ENCODE measurements at regions not wholly inside any gene's neighbourhood (a gene's known extent, or its start where the extent isn't known, plus 50 kb on each side); places are given as distances from the start of the nearest gene placed in this dataset.
"Not testable (repeated sequence)": the region's sequence is repeated elsewhere in the genome, so short reads cannot be mapped to it uniquely, and the experiment has no call there.

DNA sequence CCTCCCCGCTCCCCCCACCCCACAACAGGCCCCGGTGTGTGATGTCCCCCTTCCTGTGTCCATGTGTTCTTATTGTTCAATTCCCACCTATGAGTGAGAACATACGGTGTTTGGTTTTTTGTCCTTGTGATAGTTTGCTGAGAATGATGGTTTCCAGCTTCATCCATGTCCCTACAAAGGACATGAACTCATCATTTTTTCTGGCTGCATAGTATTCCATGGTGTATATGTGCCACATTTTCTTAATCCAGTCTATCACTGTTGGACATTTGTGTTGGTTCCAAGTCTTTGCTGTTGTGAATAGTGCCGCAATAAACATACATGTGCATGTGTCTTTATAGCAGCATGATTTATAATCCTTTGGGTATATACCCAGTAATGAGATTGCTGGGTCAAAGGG, 104.3 kb downstream of the MTPN start:
- DNase-seq (ENCODE audit: low read depth in 2 of 2) = not testable (repeated sequence)

GRCh38 chr7:135862586-135863340, 114.2 kb upstream of the FAM180A start:
- no peak for DNase-seq (ENCODE audit: low read depth in 2 of 2)

- DNase-seq (ENCODE audit: low read depth in 2 of 2) = peak in 1 of 2 donors; percentile 19
These were observed 110.9 kb upstream of the FAM180A start for GRCh38 chr7:135859538-135859937.

GRCh38 chr7:135858851-135859250, 110.2 kb upstream of the FAM180A start:
- DNase-seq (ENCODE audit: low read depth in 2 of 2) = no peak

DNA sequence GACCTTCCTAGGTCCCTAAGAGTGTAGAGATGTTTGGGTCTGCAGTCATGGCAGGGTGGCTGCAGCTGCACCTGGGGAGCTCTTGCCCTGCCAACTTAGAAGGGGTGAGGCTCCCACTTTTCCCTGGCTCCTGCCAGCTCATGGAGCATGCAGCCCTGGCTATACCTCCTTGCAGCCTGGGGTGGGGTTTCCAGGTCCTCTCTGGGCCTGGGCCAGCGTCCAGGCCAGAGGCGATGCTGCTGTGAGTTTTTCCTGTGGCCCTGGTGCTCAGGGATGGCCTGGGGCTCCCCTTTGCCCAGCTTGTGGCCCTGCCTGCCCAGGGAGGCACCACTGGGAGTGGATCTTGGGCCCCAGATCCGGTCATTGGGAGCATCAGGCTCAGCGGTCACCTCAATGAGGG, 109.8 kb upstream of the FAM180A start:
- no peak for DNase-seq (ENCODE audit: low read depth in 2 of 2)

DNA sequence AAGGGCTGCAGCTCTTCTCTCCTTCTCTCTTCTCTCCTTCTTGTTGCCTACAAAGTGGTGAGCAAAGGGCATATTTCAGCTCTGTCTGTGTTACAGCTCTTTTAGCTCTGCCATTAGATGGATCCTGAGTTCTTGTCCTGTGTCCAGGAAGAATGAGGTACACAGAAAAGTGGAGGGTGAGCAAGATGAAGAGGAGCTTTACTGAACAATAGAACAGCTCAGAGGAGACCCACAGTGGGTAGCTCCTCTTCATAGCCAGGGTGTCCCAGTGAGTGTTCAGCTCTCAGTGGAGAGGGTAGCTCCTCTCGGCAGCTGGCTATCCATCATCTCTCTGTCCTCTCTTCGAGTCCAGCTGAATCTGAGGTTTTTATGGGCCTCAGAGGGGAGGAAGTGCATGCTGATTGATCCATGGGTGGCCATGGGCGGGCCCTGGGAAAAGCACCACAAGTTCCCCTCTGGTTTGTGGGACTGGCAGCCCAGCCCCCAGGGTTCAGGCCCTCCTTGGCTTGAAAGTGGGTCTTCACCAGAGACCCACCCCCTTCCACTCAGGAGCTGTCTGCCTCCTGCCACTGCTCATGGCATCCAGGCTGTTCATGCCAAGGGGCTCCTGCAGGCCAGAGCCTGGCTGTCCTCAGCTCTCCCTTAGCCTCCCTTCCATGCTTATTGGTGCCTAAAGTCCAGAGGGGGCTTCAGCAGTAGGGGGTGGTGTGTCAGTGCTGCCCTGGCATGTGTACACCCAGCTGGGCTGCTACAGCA, 109.1 kb upstream of the FAM180A start:
- no peak for DNase-seq (ENCODE audit: low read depth in 2 of 2)

DNA sequence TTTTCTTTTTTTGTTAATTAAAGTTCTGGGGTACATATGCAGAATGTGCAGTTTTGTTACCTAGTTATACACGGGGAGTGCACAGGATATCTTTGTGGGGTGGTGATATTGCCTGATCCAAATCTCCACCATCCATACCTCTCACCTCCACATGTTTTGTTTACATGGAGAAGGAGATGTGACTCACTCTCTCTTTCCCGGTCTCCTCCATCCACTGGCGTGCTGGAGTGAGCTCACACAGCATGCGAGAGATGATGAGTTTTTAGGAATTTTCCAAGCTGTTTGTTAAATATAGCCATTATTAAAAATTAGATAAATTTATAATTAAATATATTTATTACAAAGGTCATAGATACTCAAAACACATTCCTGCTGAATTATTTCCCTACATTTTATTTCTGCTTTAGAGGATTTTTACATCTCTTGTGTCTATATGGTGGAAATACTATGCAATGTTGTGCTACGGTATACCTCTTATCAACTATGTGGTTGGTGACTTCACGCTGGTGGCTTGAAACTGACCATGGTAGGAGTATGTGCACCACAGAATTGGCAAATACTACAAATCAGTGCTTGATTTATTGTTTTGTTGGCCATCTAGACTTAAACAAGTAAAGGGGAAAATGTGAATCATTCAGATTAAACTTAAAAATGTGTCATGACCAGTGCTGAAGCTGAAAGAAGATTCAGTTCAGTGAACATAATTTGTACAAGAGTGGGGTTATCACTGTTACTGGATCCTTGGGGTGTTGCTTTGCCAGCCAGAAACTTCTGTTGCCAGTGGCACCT, 107.9 kb upstream of the FAM180A start:
- peak in 1 of 2 donors; percentile 69 for DNase-seq (ENCODE audit: low read depth in 2 of 2)

- peak in 1 of 2 donors; percentile 77 for DNase-seq (ENCODE audit: low read depth in 2 of 2)
These were observed 107.2 kb upstream of the FAM180A start for GRCh38 chr7:135855846-135856245.

DNA sequence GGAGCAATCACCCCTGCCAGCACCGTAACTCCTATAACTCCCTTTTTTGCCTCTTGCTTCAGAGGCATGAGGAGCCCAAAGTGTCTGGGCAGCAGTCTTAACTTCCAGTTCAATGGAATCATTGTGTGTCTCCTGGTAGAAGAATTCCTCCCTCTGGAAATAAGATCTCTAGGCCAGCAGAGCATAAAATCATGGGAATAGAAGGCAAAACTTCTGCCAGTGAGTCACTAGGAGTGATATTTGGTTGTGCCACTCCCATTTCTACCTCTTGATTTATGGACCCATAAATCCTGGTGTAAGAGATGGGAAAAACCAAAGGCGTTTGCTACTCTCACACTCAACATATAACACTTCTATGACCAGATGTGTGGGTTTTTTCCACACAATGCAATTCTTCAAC, 104.9 kb upstream of the FAM180A start:
- DNase-seq (ENCODE audit: low read depth in 2 of 2) = no peak

- no peak for DNase-seq (ENCODE audit: low read depth in 2 of 2)
These were observed 104.4 kb upstream of the FAM180A start for GRCh38 chr7:135853008-135853407.

GRCh38 chr7:135847242-135847641, 98.6 kb upstream of the FAM180A start:
- DNase-seq (ENCODE audit: low read depth in 2 of 2) = no peak

- no peak for DNase-seq (ENCODE audit: low read depth in 2 of 2)
These were observed 97.7 kb upstream of the FAM180A start for GRCh38 chr7:135846339-135846738.

DNA sequence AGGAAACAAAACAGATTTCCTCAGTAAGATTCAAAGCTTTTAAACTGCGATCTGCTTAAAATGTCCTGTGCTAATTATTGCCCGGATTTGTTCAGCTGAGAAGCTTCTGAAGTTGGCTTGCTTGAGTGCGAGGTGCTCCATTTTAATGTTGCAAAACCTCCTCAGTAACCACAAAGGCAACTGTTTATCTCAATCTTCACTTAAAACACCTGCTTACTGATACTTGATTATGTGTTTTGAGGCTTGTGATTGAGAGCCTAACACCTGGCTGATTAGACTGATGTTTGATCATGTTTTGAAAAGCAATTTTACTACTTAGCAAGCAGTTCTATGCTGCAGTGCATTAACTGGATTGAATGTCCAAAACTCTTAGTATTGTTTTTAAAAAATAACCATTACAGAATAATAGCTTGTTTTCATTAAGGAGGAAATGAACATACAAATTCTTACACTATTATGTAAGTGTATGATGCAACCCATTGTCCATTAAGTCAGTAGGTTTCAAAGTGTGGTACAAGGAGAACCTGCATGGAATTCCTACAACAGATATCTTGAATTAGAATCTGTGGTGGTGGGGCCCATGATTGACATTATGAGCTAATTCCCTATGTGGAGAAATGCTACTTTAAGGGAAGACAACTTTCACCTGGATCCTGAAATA, 96.9 kb upstream of the FAM180A start:
- DNase-seq (ENCODE audit: low read depth in 2 of 2) = peak in 1 of 2 donors; percentile 24

DNA sequence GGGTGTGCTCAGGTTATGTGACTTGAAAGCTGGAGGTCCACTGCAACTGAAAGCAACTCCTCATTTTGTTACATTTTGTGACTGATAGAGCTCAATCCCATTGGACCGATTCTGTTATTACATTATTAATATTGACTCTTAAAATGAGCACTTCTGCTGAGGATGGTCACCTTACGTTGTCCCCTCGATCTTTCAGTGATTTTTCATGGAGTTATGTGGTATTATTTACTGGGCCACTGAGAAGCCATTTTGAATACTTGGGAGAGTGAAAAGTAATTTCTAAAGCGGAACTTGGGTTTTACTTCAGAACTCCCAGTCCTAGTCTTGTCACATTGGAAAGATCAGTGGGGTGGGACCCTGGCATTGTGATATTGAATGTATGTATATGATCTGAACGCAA, 96.3 kb upstream of the FAM180A start:
- DNase-seq (ENCODE audit: low read depth in 2 of 2) = no peak

GRCh38 chr7:135843214-135843613, 94.6 kb upstream of the FAM180A start:
- DNase-seq (ENCODE audit: low read depth in 2 of 2) = no peak

DNA sequence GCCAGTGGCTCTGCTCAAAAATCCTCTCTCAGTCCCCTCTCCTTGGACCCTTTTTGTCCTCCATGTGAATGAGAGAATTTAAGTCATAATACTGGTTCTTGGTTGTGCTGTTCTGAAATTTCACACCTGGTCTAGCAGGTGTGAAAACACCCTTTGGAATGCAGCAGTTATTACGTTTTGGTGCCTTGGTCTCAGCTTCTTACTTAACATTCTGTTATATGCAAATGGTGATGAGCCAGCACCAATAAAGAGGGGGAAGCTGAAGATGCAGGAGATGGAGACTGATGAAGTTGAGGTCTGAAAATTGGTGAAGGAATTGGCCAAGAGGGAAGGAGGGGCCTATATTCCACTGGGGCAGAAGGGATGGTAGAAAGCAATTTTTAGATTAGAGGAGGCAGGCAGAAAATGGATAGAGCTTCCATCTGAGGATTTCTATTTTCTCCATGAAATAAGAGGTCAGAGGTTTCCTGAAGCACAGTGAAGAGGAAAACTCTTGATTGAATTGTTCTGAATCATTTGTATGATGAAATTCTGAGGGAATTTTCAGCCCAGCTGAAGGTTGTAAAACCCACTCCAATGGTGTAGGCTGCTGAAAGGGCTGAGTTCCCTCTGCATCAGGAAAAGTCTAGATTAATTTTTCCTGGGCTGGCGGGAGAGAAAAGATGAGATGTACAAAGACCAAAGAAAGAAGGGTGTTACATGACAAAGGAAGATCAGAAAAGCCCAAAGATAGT, 94.0 kb upstream of the FAM180A start:
- peak in 1 of 2 donors; percentile 10 for DNase-seq (ENCODE audit: low read depth in 2 of 2)

DNA sequence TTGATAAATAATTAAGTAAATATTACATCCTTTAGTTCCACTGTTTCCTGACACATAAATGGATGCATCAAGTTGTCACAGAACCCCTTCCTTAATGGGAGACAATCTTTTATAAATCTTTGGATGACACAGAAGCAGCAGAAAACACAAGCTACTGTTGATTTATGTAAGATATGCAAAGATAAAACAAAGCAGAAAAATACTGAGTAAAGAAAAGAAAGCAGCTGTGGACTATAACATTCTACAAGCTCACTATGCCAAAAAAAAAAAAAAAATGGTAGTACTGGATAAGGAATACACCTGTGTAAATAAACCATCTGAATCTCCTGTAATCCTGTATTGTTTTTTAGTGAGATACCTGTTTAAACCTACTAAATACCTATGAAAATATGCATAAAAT, 92.0 kb upstream of the FAM180A start:
- DNase-seq (ENCODE audit: low read depth in 2 of 2) = no peak

DNA sequence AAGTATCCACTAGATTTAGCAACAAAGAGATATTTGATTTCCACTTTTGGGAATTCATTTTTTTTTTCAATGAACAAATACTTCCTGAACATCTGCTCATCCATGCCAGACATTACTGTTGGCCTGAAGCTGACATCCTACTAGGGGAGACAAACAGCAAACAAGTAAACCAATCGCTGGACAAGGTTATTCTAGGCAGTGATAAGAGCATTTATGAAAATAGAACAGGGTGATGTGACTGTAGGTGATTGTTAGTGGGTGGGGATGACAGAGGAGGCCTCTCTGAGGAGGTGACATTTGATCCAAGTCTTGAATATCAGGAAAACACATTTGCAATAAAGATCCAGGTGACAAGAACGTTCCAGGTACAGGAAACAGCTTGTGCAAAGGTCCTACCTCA, 89.1 kb upstream of the FAM180A start:
- DNase-seq (ENCODE audit: low read depth in 2 of 2) = no peak

DNA sequence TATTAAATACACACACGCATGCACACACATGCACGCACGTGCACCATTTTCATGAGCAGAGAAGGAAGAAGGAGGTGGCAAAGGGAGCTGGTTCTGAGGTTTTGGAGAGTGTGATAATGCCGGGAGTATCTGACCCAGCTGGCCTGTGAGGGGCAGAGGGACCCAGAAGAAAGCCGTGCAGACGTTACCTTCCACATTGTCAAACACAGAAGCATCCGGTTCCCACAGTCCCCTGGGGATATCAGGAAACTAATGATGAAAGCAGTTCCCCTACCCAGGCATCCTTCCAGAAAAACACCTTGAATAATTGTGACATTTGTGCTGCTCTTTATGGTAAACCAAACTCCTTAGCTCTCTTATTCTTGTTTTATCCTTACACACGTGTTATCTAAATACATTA, 85.7 kb upstream of the FAM180A start:
- DNase-seq (ENCODE audit: low read depth in 2 of 2) = no peak

- DNase-seq (ENCODE audit: low read depth in 2 of 2) = no peak
These were observed 85.0 kb upstream of the FAM180A start for GRCh38 chr7:135833642-135834041.
